H54 (cell line): ENCODE measurements at regions not wholly inside any gene's neighbourhood (a gene's known extent, or its start where the extent isn't known, plus 50 kb on each side); places are given as distances from the start of the nearest gene placed in this dataset.
A peak's percentile ranks its signal among the peaks of the same experiment; 100 is the strongest.

Source experiments
- DNase-seq: peaks from one replicate; pipeline ENCODE4 v3.0.0; 2011; ENCODE audit warnings: low spot score, mixed read lengths; ENCODE audit not compliant: insufficient read length
- FAIRE-seq: peaks from 3 replicates; lab custom pipeline; 2011; peaks lifted over from hg19 to GRCh38; lab: Jason Lieb, UNC
- POLR2A ChIP-seq: IDR thresholded peaks from 2 replicates; pipeline ENCODE4 v1.6.1; 2011; ENCODE audit warnings: low read depth, mild to moderate bottlenecking, low read length

- TF ChIP-seq POLR2A = no peak
- FAIRE-seq (peak; percentile 93), DNase-seq (peak; percentile 36)
Observed at GRCh38 chr5:39501397-39501796, 76.6 kb upstream of the DAB2 start.

- FAIRE-seq (no peak), DNase-seq (no peak)
- no peak for TF ChIP-seq POLR2A
Observed at GRCh38 chr5:39500551-39501175, 75.9 kb upstream of the DAB2 start.

GRCh38 chr5:39498278-39498952 is 73.6 kb upstream of the DAB2 start:
- peak; percentile 95 for FAIRE-seq
- DNase-seq = no peak
- TF ChIP-seq POLR2A = no peak

- FAIRE-seq (no peak), DNase-seq (no peak)
- TF ChIP-seq POLR2A = no peak
Observed at GRCh38 chr5:39497322-39497721, 72.5 kb upstream of the DAB2 start.

- TF ChIP-seq POLR2A = no peak
- FAIRE-seq = no peak
- DNase-seq = no peak
Observed at GRCh38 chr5:39495227-39495626, 70.4 kb upstream of the DAB2 start.

- DNase-seq (no peak), FAIRE-seq (no peak)
- TF ChIP-seq POLR2A = no peak
Observed at GRCh38 chr5:39494534-39494933, 69.8 kb upstream of the DAB2 start.

- peak; percentile 94 for FAIRE-seq
- DNase-seq = no peak
- TF ChIP-seq POLR2A = no peak
Observed at GRCh38 chr5:39494107-39494510, 69.3 kb upstream of the DAB2 start.

GRCh38 chr5:39491210-39491609 is 66.4 kb upstream of the DAB2 start:
- DNase-seq (no peak), FAIRE-seq (no peak)
- no peak for TF ChIP-seq POLR2A

GRCh38 chr5:39489263-39489662 is 64.5 kb upstream of the DAB2 start:
- no peak for TF ChIP-seq POLR2A
- DNase-seq = no peak
- peak; percentile 15 for FAIRE-seq

- DNase-seq (no peak), FAIRE-seq (peak; percentile 72)
- TF ChIP-seq POLR2A = no peak
Observed at GRCh38 chr5:39486790-39487189, 62.0 kb upstream of the DAB2 start.

GRCh38 chr5:39486361-39486760 is 61.6 kb upstream of the DAB2 start:
- TF ChIP-seq POLR2A = no peak
- DNase-seq = no peak
- FAIRE-seq = no peak

GRCh38 chr5:39485079-39485478 is 60.3 kb upstream of the DAB2 start:
- no peak for TF ChIP-seq POLR2A
- no peak for DNase-seq
- peak; percentile 80 for FAIRE-seq

GRCh38 chr5:39484673-39485072 is 59.9 kb upstream of the DAB2 start:
- FAIRE-seq (no peak), DNase-seq (no peak)
- TF ChIP-seq POLR2A = no peak

- DNase-seq (no peak), FAIRE-seq (no peak)
- no peak for TF ChIP-seq POLR2A
Observed at GRCh38 chr5:39482098-39482497, 57.3 kb upstream of the DAB2 start.

- FAIRE-seq (no peak), DNase-seq (no peak)
- TF ChIP-seq POLR2A = no peak
Observed at GRCh38 chr5:39479537-39479936, 54.8 kb upstream of the DAB2 start.

GRCh38 chr5:39478863-39479262 is 54.1 kb upstream of the DAB2 start:
- FAIRE-seq = peak; percentile 11
- no peak for TF ChIP-seq POLR2A
- no peak for DNase-seq
